Upper lobe of right lung (tissue), 1 donor: ENCODE measurements at regions not wholly inside any gene's neighbourhood (a gene's known extent, or its start where the extent isn't known, plus 50 kb on each side); places are given as distances from the start of the nearest gene placed in this dataset.

ENCODE experiments used
- ATAC-seq: fragments of 200-7000 bp; cut with Tn5 transposase; one replicate; pipeline ENCODE4 v1.9.1; 2020; ENCODE audit warnings: mild to moderate bottlenecking, moderate library complexity
- DNase-seq: peaks from one replicate; pipeline ENCODE4 v3.0.0-alpha.2; 2020
- H3K27ac ChIP-seq: fragments of 200-600 bp; one replicate; pipeline ENCODE4 v1.8.0; 2022
- H3K27me3 ChIP-seq: fragments of 200-600 bp; one replicate; pipeline ENCODE4 v1.8.0; 2022; ENCODE audit warnings: mild to moderate bottlenecking
- H3K36me3 ChIP-seq: fragments of 200-600 bp; one replicate; pipeline ENCODE4 v1.8.0; 2022
- H3K4me1 ChIP-seq: fragments of 200-600 bp; one replicate; pipeline ENCODE4 v1.8.0; 2022
- H3K4me3 ChIP-seq: fragments of 200-600 bp; one replicate; pipeline ENCODE4 v1.8.0; 2022; ENCODE audit warnings: mild to moderate bottlenecking
- H3K9me3 ChIP-seq: fragments of 200-600 bp; one replicate; pipeline ENCODE4 v1.8.0; 2022
- intact Hi-C: fragments of 100-400 bp; cut with DNase I; formaldehyde crosslinking; loops from one replicate; pipeline ENCODE4 v1.11.0; 2022
- TF ChIP-seq, protein P1 (sequence below): fragments of 200-600 bp; IDR thresholded peaks from one replicate; pipeline ENCODE4 v1.8.0; 2022; ENCODE audit warnings: antibody characterized with exemption
- donor health status: DM: no; HTN: yes; CAD: no; lungs with severe emphysema.

DNA sequence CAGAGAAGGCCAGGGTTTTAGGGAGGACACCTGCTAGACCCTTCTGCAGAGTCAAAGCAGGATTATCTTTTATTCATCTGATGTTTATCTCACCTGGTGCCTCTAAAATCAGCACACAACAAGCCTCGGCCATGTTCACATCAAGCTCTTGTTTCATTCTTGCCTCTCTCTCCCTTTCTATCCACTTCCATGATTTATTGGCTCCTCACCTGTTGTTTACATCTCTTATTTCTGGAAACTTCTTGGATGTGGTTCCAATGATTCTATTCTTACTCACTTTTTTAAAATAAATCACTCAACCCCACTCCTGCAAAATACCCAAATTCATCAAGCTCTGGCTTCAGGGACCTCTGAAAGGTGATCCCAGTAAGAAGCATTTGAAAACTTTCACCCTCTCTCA, 407.0 kb upstream of the KLF4 start:
- no peaks in the 10 kb centered on the region for H3K9me3 ChIP-seq
- TF ChIP-seq, protein P1, sequence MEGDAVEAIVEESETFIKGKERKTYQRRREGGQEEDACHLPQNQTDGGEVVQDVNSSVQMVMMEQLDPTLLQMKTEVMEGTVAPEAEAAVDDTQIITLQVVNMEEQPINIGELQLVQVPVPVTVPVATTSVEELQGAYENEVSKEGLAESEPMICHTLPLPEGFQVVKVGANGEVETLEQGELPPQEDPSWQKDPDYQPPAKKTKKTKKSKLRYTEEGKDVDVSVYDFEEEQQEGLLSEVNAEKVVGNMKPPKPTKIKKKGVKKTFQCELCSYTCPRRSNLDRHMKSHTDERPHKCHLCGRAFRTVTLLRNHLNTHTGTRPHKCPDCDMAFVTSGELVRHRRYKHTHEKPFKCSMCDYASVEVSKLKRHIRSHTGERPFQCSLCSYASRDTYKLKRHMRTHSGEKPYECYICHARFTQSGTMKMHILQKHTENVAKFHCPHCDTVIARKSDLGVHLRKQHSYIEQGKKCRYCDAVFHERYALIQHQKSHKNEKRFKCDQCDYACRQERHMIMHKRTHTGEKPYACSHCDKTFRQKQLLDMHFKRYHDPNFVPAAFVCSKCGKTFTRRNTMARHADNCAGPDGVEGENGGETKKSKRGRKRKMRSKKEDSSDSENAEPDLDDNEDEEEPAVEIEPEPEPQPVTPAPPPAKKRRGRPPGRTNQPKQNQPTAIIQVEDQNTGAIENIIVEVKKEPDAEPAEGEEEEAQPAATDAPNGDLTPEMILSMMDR, result no peak
- H3K4me1 ChIP-seq, result no peaks in the 10 kb centered on the region
- ATAC-seq, result no peak
- no peak for DNase-seq
- intact Hi-C loops, result no loop called here
- no peaks in the 10 kb centered on the region for H3K27me3 ChIP-seq
- no peaks in the 10 kb centered on the region for H3K36me3 ChIP-seq
- H3K4me3 ChIP-seq, result no peak overlapping the region
- H3K27ac ChIP-seq, result no peak overlapping the region

DNA sequence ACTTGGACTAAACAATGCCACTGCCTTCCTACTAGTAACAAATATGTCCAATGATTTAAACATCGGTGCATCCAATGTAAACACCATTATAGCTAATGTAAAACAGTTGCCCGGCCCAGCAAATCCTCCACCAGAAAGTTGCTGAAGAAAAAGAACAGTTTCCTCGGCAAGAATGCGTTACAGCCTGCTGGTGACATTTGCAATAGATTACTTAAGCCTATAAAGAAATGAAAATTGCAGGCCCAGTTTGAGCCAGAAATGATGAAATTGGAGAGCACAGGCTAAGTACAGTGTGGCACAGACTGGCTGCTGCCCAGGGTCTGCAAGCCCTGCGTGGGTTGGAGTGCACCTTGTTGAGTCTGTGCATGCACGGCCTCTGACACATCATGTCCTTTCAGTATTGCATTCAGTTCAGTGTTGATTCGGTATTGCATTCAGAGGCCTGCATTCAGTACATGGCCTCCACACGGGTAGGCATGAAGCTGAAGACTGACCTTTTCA, 406.0 kb upstream of the KLF4 start:
- Histone ChIP-seq H3K4me1 (no peaks in the 10 kb centered on the region), H3K9me3 (no peaks in the 10 kb centered on the region), H3K27me3 (no peaks in the 10 kb centered on the region), H3K36me3 (no peaks in the 10 kb centered on the region), H3K27ac (no peak overlapping the region), H3K4me3 (no peak overlapping the region)
- no peak for DNase-seq
- TF ChIP-seq, protein P1, result no peak
- intact Hi-C loops, result no loop called here
- ATAC-seq, result no peak

DNA sequence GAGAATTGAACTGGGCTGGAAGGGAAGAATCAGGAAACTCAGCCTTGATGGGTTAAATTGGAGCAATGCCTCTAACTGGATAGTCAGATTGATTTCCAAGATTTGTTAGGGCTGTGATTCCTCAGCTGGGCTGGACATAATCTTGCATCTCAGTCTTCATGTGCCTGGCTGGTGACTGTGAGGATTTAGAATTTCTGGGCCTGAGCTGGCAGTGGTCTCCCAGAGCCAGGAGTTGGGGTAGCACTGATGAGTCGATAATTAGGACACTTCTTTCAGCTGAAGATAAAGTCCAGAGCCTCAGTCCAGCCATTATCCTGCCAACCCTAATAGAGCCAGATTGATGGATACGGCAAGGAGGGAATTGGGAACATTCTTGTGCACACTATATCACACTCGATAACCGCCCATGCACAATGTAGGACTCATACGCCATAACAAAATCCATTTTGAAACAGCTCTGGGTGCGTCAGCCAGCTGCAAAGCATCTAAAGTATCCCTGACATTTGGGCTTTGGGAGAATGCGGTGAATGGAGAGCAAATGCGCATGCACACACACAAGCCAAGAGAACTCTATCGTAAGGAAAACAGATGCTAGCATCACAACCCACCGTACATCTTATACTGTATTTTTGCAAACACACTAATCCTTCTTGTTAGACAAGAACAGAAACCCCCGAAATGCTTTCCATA, 405.1 kb upstream of the KLF4 start:
- no peaks in the 10 kb centered on the region for H3K4me1 ChIP-seq
- H3K27ac ChIP-seq, result no peak overlapping the region
- H3K4me3 ChIP-seq, result no peak overlapping the region
- H3K27me3 ChIP-seq, result no peaks in the 10 kb centered on the region
- ATAC-seq (no peak), DNase-seq (no peak)
- intact Hi-C loops, result no loop called here
- no peaks in the 10 kb centered on the region for H3K9me3 ChIP-seq
- H3K36me3 ChIP-seq, result no peaks in the 10 kb centered on the region
- TF ChIP-seq, protein P1, result no peak

DNA sequence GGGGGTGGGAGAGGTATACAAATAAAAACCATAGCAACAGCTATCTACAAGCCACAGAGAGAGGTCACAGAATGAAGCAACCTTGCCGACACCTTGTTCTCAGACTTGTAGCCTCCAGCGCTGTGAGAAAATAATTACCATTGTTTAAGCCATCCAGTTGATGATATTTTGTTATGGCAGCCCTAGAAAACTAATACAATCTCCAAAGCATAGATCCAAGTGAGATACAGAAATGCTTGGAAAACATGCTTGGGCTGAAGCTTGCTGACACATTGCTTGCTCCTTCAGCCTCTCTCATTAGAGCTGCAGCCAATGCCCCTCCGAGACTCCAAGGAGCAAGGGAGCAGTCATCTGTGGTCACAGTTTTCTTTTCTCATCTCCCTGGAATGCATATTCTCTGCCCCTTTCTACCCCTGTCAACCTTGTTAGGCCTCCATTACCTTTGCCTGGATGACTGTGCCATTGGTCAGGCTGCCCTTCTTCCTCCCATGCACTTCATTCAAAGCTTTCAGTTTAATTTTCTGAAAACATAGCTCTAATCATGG, 401.4 kb upstream of the KLF4 start:
- TF ChIP-seq, protein P1, result no peak
- DNase-seq, result no peak
- no peaks in the 10 kb centered on the region for H3K4me1 ChIP-seq
- H3K27me3 ChIP-seq, result no peaks in the 10 kb centered on the region
- H3K27ac ChIP-seq, result no peak overlapping the region
- no peak for ATAC-seq
- no peak overlapping the region for H3K4me3 ChIP-seq
- H3K36me3 ChIP-seq, result no peaks in the 10 kb centered on the region
- intact Hi-C loops, result no loop called here
- no peaks in the 10 kb centered on the region for H3K9me3 ChIP-seq

DNA sequence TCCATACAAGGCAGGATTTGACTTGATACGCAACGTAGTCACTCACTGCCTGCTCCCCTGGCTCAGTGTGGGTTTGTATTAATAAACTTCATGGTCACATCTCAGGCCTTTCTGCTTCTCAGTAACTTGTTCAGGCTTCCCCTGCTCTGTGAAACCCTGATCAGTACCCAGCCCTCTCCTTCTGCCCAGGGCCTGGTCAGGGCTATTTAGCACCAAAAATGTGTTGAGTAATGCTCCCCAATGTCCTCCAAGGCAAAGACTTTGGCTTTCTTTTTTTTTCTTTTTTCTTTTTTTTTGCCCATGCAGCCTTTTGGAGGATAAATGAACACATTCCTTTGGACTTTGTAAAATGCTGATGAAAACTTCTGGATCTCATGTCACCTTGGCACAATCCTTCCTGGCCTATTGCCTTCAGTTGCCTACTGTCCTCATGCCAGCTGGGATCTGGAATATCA, 399.2 kb upstream of the KLF4 start:
- TF ChIP-seq, protein P1, result no peak
- no peaks in the 10 kb centered on the region for H3K27me3 ChIP-seq
- ATAC-seq, result no peak
- H3K36me3 ChIP-seq, result no peaks in the 10 kb centered on the region
- H3K4me3 ChIP-seq, result no peak overlapping the region
- DNase-seq, result no peak
- intact Hi-C loops, result no loop called here
- H3K27ac ChIP-seq, result no peak overlapping the region
- H3K4me1 ChIP-seq, result no peaks in the 10 kb centered on the region
- H3K9me3 ChIP-seq, result no peaks in the 10 kb centered on the region
